Natural killer cell (primary cell): ENCODE measurements at regions not wholly inside any gene's neighbourhood (a gene's known extent, or its start where the extent isn't known, plus 50 kb on each side); places are given as distances from the start of the nearest gene placed in this dataset.

Experiments used
- ATAC-seq, 3 donors: fragments of 150-1000 bp in 2 of 3; fragments of 200-7000 bp in 1 of 3; cut with Tn5 transposase; 1 replicate in 1 of 3; 2 replicates in 2 of 3; pipeline ENCODE4 v1.10.0; 2021; ENCODE audit warnings: mild to moderate bottlenecking in 2 of 3, moderate library complexity in 2 of 3
- DNase-seq, 2 donors: peaks; one replicate each; pipeline versions ENCODE4 v3.0.0 to v3.0.0-alpha.2; 2013 to 2021; ENCODE audit warnings: mixed read lengths in 1 of 2
- H3K27ac ChIP-seq: one replicate; pipeline ENCODE4 v1.5.1; 2013; ENCODE audit warnings: mild to moderate bottlenecking, low read length
- H3K27me3 ChIP-seq: one replicate; pipeline ENCODE4 v1.6.1; 2013; ENCODE audit warnings: low read length; ENCODE audit not compliant: control insufficient read depth, insufficient read depth
- H3K36me3 ChIP-seq: one replicate; pipeline ENCODE4 v1.6.1; 2013; ENCODE audit warnings: low read length; ENCODE audit not compliant: control insufficient read depth, insufficient read depth
- H3K4me1 ChIP-seq: one replicate; pipeline ENCODE4 v1.6.1; 2013; ENCODE audit warnings: low read length; ENCODE audit not compliant: control insufficient read depth, insufficient read depth
- H3K4me3 ChIP-seq: one replicate; pipeline ENCODE4 v1.5.1; 2013; ENCODE audit warnings: low read length
- H3K9me3 ChIP-seq: one replicate; pipeline ENCODE4 v1.6.1; 2013; ENCODE audit warnings: low read length; ENCODE audit not compliant: control insufficient read depth, insufficient read depth
- H3K27ac Mint-ChIP-seq, 2 donors: one replicate each; pipeline ENCODE4 v1.8.0; 2022; ENCODE audit warnings: mild to moderate bottlenecking in 2 of 2, mixed read lengths in 2 of 2, moderate library complexity in 1 of 2
- H3K27me3 Mint-ChIP-seq, 2 donors: one replicate each; pipeline ENCODE4 v1.8.0; 2022; ENCODE audit warnings: low read depth in 2 of 2, mixed read lengths in 2 of 2
- H3K36me3 Mint-ChIP-seq: one replicate; pipeline ENCODE4 v1.8.0; 2022; ENCODE audit warnings: mixed read lengths
- H3K4me1 Mint-ChIP-seq, 2 donors: one replicate each; pipeline ENCODE4 v1.8.0; 2022; ENCODE audit warnings: mixed read lengths in 2 of 2
- H3K4me3 Mint-ChIP-seq: one replicate; pipeline ENCODE4 v1.8.0; 2022; ENCODE audit warnings: mild to moderate bottlenecking, moderate library complexity, mixed read lengths
- H3K9me3 Mint-ChIP-seq, 2 donors: one replicate each; pipeline ENCODE4 v1.8.0; 2022; ENCODE audit warnings: mixed read lengths in 2 of 2
- WGBS: methylation state at CpG from one replicate; pipeline ENCODE4 v1.1.7; 2013; ENCODE audit warnings: missing lambda C conversion rate; ENCODE audit not compliant: insufficient coverage; 5-methylcytosine and 5-hydroxymethylcytosine counted together
- intact Hi-C: fragments of 100-400 bp; cut with micrococcal nuclease; formaldehyde crosslinking; loops from one replicate; pipeline ENCODE4 v1.14.2; 2022
- TF ChIP-seq, protein P1 (sequence below): fragments of 200-600 bp; IDR thresholded peaks from one replicate; pipeline ENCODE4 v1.8.0; 2022; ENCODE audit warnings: antibody characterized with exemption

GRCh38 chr6:56887086-56887485, 67.8 kb upstream of the BEND6 start:
- no peaks in the 10 kb centered on the region for H3K4me1 ChIP-seq
- DNase-seq (no peak), ATAC-seq (no peak)
- TF ChIP-seq, protein P1, sequence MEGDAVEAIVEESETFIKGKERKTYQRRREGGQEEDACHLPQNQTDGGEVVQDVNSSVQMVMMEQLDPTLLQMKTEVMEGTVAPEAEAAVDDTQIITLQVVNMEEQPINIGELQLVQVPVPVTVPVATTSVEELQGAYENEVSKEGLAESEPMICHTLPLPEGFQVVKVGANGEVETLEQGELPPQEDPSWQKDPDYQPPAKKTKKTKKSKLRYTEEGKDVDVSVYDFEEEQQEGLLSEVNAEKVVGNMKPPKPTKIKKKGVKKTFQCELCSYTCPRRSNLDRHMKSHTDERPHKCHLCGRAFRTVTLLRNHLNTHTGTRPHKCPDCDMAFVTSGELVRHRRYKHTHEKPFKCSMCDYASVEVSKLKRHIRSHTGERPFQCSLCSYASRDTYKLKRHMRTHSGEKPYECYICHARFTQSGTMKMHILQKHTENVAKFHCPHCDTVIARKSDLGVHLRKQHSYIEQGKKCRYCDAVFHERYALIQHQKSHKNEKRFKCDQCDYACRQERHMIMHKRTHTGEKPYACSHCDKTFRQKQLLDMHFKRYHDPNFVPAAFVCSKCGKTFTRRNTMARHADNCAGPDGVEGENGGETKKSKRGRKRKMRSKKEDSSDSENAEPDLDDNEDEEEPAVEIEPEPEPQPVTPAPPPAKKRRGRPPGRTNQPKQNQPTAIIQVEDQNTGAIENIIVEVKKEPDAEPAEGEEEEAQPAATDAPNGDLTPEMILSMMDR: no peak
- H3K9me3 ChIP-seq: no peaks in the 10 kb centered on the region
- Mint-ChIP-seq H3K27me3 (no peaks in the 10 kb centered on the region), H3K9me3 (no peaks in the 10 kb centered on the region), H3K27ac (no peak overlapping the region), H3K4me1 (no peaks in the 10 kb centered on the region), H3K36me3 (no peaks in the 10 kb centered on the region), H3K4me3 (no peak overlapping the region)
- no peak overlapping the region for H3K27ac ChIP-seq
- intact Hi-C loops: no loop called here
- H3K36me3 ChIP-seq: no peaks in the 10 kb centered on the region
- H3K27me3 ChIP-seq: no peaks in the 10 kb centered on the region
- 100% methylated on average over 1 of the region's 1 CpG for WGBS
- no peak overlapping the region for H3K4me3 ChIP-seq

DNA sequence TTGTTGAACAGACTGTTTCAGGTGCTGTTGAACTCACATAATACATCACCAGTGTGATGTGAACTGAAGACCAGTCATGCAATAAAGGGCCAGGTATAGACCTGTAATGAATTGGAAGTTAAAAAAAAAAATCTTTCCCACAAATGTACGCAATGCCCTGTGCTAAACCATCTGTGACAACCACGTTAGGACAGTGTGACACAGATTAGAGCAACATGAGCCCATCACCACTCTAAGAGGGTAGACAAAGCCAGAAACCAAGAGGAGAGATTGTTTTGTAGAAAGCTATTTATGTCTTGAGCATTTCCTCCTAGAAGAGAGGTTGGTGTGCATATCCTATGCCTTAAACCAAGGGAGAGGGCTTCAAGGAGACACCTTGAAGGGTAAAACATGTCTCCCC, 77.0 kb upstream of the BEND6 start:
- H3K36me3 Mint-ChIP-seq: no peaks in the 10 kb centered on the region
- no peaks in the 10 kb centered on the region for H3K4me1 Mint-ChIP-seq
- H3K9me3 ChIP-seq: no peaks in the 10 kb centered on the region
- peaks cover 15 to 18% of the 10 kb centered on the region in 2 donors for H3K27me3 Mint-ChIP-seq
- 73% methylated on average over 2 of the region's 2 CpGs for WGBS
- H3K27ac ChIP-seq: no peak overlapping the region
- intact Hi-C loops: no loop called here
- TF ChIP-seq, protein P1: no peak
- no peaks in the 10 kb centered on the region for H3K27me3 ChIP-seq
- no peak overlapping the region for H3K27ac Mint-ChIP-seq
- H3K4me1 ChIP-seq: no peaks in the 10 kb centered on the region
- no peaks in the 10 kb centered on the region for H3K9me3 Mint-ChIP-seq
- H3K4me3 ChIP-seq: no peak overlapping the region
- ATAC-seq (no peak), DNase-seq (no peak)
- no peaks in the 10 kb centered on the region for H3K36me3 ChIP-seq
- no peak overlapping the region for H3K4me3 Mint-ChIP-seq

DNA sequence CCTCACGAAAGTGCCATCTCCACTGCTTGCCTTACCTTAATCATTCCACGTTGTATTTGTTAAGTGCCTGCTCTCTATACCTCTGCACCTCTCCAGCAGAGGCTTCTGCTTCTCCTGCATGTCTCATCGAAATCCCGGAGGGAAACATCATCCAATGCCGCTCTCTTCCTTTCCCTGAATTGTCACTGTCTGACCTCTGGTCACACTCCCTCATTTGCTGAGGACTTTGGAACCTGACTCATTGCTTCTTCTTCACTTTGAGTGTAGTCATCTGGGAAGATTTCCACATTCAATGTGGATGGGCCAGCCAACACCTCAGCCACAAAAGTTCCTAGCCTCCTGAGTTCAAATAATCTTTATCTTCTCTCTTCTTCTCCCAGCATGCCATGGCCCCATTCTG, 78.9 kb upstream of the BEND6 start:
- Mint-ChIP-seq H3K27me3 (peaks cover 15 to 18% of the 10 kb centered on the region in 2 donors), H3K4me1 (no peaks in the 10 kb centered on the region), H3K9me3 (no peaks in the 10 kb centered on the region), H3K4me3 (no peak overlapping the region), H3K36me3 (no peaks in the 10 kb centered on the region), H3K27ac (no peak overlapping the region)
- Histone ChIP-seq H3K4me1 (no peaks in the 10 kb centered on the region), H3K36me3 (no peaks in the 10 kb centered on the region), H3K27ac (no peak overlapping the region), H3K27me3 (no peaks in the 10 kb centered on the region), H3K9me3 (no peaks in the 10 kb centered on the region), H3K4me3 (no peak overlapping the region)
- TF ChIP-seq, protein P1: no peak
- intact Hi-C loops: no loop called here
- ATAC-seq (no peak), DNase-seq (no peak)
- WGBS: 93% methylated on average over 5 of the region's 5 CpGs

- TF ChIP-seq, protein P1: no peak
Measured at GRCh38 chr6:56875523-56875922, 79.4 kb upstream of the BEND6 start.

More at GRCh38 chr6:56875523-56875922, 79.4 kb upstream of the BEND6 start:
- Mint-ChIP-seq H3K36me3 (no peaks in the 10 kb centered on the region), H3K27ac (no peak overlapping the region), H3K9me3 (no peaks in the 10 kb centered on the region), H3K4me1 (no peaks in the 10 kb centered on the region), H3K4me3 (no peak overlapping the region), H3K27me3 (peaks cover 15 to 18% of the 10 kb centered on the region in 2 donors)
- Histone ChIP-seq H3K4me1 (no peaks in the 10 kb centered on the region), H3K27ac (no peak overlapping the region), H3K4me3 (no peak overlapping the region), H3K9me3 (no peaks in the 10 kb centered on the region), H3K27me3 (no peaks in the 10 kb centered on the region), H3K36me3 (no peaks in the 10 kb centered on the region)
- ATAC-seq: no peak
- 91% methylated on average over 1 of the region's 1 CpG for WGBS
- DNase-seq: no peak
- intact Hi-C loops: no loop called here
